SK-N-SH treated with all-trans-retinoic acid at 6 μM for 48 hours (cell line): ENCODE measurements at regions not wholly inside any gene's neighbourhood (a gene's known extent, or its start where the extent isn't known, plus 50 kb on each side); places are given as distances from the start of the nearest gene placed in this dataset.

Source experiments
- ATAC-seq: fragments of 200-7000 bp; cut with Tn5 transposase; 3 replicates; pipeline ENCODE4 v1.9.1; 2020; ENCODE audit warnings: mild to moderate bottlenecking, moderate library complexity
- ARNTL ChIP-seq: fragments of 450-650 bp; formaldehyde crosslinking; IDR thresholded peaks from 2 replicates; pipeline ENCODE4 v1.5.0; 2020; ENCODE audit warnings: low read depth, mild to moderate bottlenecking, moderate library complexity, borderline replicate concordance
- BACH2 ChIP-seq: fragments of 250-450 bp; sonication (Bioruptor Pico); IDR thresholded peaks from 2 replicates; pipeline ENCODE4 v1.9.0; 2021; ENCODE audit warnings: mild to moderate bottlenecking, borderline replicate concordance
- CREB5 ChIP-seq: fragments of 250-450 bp; sonication (Bioruptor Pico); IDR thresholded peaks from 2 replicates; pipeline ENCODE4 v1.5.1; 2020; ENCODE audit warnings: low read depth, mild to moderate bottlenecking, moderate library complexity
- CSRNP3 ChIP-seq: fragments of 250-450 bp; sonication (Bioruptor Pico); IDR thresholded peaks from 2 replicates; pipeline ENCODE4 v1.5.1; 2021; ENCODE audit warnings: mild to moderate bottlenecking, moderate library complexity
- ESRRG ChIP-seq: fragments of 250-450 bp; sonication (Bioruptor Pico); IDR thresholded peaks from 2 replicates; pipeline ENCODE4 v1.6.1; 2021; ENCODE audit warnings: mild to moderate bottlenecking
- GLIS3 ChIP-seq: fragments of 250-450 bp; sonication (Bioruptor Pico); IDR thresholded peaks from 2 replicates; pipeline ENCODE4 v1.5.0; 2020; ENCODE audit warnings: mild to moderate bottlenecking, moderate library complexity
- OSR1 ChIP-seq: fragments of 250-450 bp; sonication (Bioruptor Pico); IDR thresholded peaks from 2 replicates; pipeline ENCODE4 v1.8.0; 2022; ENCODE audit warnings: moderate library complexity, mild to moderate bottlenecking, inconsistent platforms
- PATZ1 ChIP-seq: fragments of 250-450 bp; sonication (Bioruptor Pico); IDR thresholded peaks from 2 replicates; pipeline ENCODE4 v1.8.0; 2020; ENCODE audit warnings: mild to moderate bottlenecking, moderate library complexity, borderline replicate concordance
- POU6F1 ChIP-seq: fragments of 250-450 bp; sonication (Bioruptor Pico); IDR thresholded peaks from 2 replicates; pipeline ENCODE4 v1.8.0; 2021; ENCODE audit warnings: low read depth, mild to moderate bottlenecking, moderate library complexity, borderline replicate concordance
- PPARA ChIP-seq: fragments of 250-450 bp; sonication (Bioruptor Pico); IDR thresholded peaks from 2 replicates; pipeline ENCODE4 v1.5.0; 2020; ENCODE audit warnings: mild to moderate bottlenecking, borderline replicate concordance
- RARB ChIP-seq: fragments of 250-450 bp; sonication (Bioruptor Pico); IDR thresholded peaks from 2 replicates; pipeline ENCODE4 v1.8.0; 2021; ENCODE audit warnings: mild to moderate bottlenecking, moderate library complexity
- SNAI2 ChIP-seq: fragments of 250-450 bp; sonication (Bioruptor Pico); IDR thresholded peaks from 2 replicates; pipeline ENCODE4 v1.5.0; 2020; ENCODE audit warnings: mild to moderate bottlenecking, moderate library complexity
- TCF4 ChIP-seq: fragments of 250-450 bp; sonication (Bioruptor Pico); IDR thresholded peaks from 2 replicates; pipeline ENCODE4 v1.8.0; 2021; ENCODE audit warnings: mild to moderate bottlenecking, moderate library complexity, borderline replicate concordance
- TOX ChIP-seq: fragments of 250-450 bp; sonication (Bioruptor Pico); IDR thresholded peaks from 2 replicates; pipeline ENCODE4 v1.8.0; 2021; ENCODE audit warnings: mild to moderate bottlenecking, moderate library complexity, borderline replicate concordance
- TSHZ2 ChIP-seq: fragments of 250-450 bp; sonication (Bioruptor Pico); IDR thresholded peaks from 2 replicates; pipeline ENCODE4 v1.5.0; 2020; ENCODE audit warnings: mild to moderate bottlenecking, moderate library complexity
- ZC3H10 ChIP-seq: fragments of 250-450 bp; sonication (Bioruptor Pico); IDR thresholded peaks from 2 replicates; pipeline ENCODE4 v1.5.1; 2021; ENCODE audit warnings: mild to moderate bottlenecking, moderate library complexity
- ZFP30 ChIP-seq: fragments of 450-650 bp; formaldehyde crosslinking; IDR thresholded peaks from 2 replicates; pipeline ENCODE4 v1.5.0; 2022; ENCODE audit warnings: mild to moderate bottlenecking, moderate library complexity
- ZNF565 ChIP-seq: fragments of 450-650 bp; formaldehyde crosslinking; conservative IDR thresholded peaks from 2 replicates; pipeline ENCODE4 v1.5.0; 2020; ENCODE audit warnings: low read depth, mild to moderate bottlenecking, moderate library complexity
- ZNF70 ChIP-seq: fragments of 450-650 bp; formaldehyde crosslinking; IDR thresholded peaks from 2 replicates; pipeline ENCODE4 v1.5.0; 2020; ENCODE audit warnings: mild to moderate bottlenecking, moderate library complexity
- ZNF8 ChIP-seq: fragments of 450-650 bp; formaldehyde crosslinking; IDR thresholded peaks from 2 replicates; pipeline ENCODE4 v1.5.0; 2020; ENCODE audit warnings: mild to moderate bottlenecking, moderate library complexity

GRCh38 chr5:120225524-120225923 is 238.6 kb upstream of the PRR16 start:
- no peak for TF ChIP-seq TOX (CRISPR knock-in tag)
- TF ChIP-seq SNAI2 (CRISPR knock-in tag) = no peak
- no peak for TF ChIP-seq BACH2 (CRISPR knock-in tag)
- no peak for TF ChIP-seq ZC3H10 (CRISPR knock-in tag)
- TF ChIP-seq OSR1 (CRISPR knock-in tag) = no peak
- no peak for TF ChIP-seq CSRNP3 (CRISPR knock-in tag)
- no peak for TF ChIP-seq RARB (CRISPR knock-in tag)
- no peak for TF ChIP-seq ZNF70 (CRISPR knock-in tag)
- TF ChIP-seq TCF4 = no peak
- no peak for TF ChIP-seq CREB5 (CRISPR knock-in tag)
- no peak for TF ChIP-seq ARNTL (CRISPR knock-in tag)
- no peak for TF ChIP-seq ZNF565 (CRISPR knock-in tag)
- no peak for TF ChIP-seq POU6F1 (CRISPR knock-in tag)
- no peak for TF ChIP-seq ESRRG (CRISPR knock-in tag)
- no peak for TF ChIP-seq ZNF8
- ATAC-seq = no peak

- no peak for ATAC-seq
- TF ChIP-seq OSR1 (CRISPR knock-in tag) (no peak), CREB5 (CRISPR knock-in tag) (no peak), PPARA (CRISPR knock-in tag) (no peak), ESRRG (CRISPR knock-in tag) (no peak), TSHZ2 (no peak), BACH2 (CRISPR knock-in tag) (no peak), ZC3H10 (CRISPR knock-in tag) (no peak), ARNTL (CRISPR knock-in tag) (no peak), ZNF565 (CRISPR knock-in tag) (no peak), RARB (CRISPR knock-in tag) (no peak), ZFP30 (CRISPR knock-in tag) (no peak), SNAI2 (CRISPR knock-in tag) (no peak), GLIS3 (no peak), PATZ1 (no peak), POU6F1 (CRISPR knock-in tag) (no peak), ZNF70 (CRISPR knock-in tag) (no peak)
Measured at GRCh38 chr5:120228262-120229031, 235.7 kb upstream of the PRR16 start.
